DND-41 (cell line): ENCODE measurements at regions not wholly inside any gene's neighbourhood (a gene's known extent, or its start where the extent isn't known, plus 50 kb on each side); places are given as distances from the start of the nearest gene placed in this dataset.

Source experiments
- ATAC-seq: fragments of 200-7000 bp; cut with Tn5 transposase; 3 replicates; pipeline ENCODE4 v1.9.1; 2021; ENCODE audit warnings: low read depth; ENCODE audit not compliant: insufficient read depth
- DNase-seq: peaks from one replicate; pipeline ENCODE4 v3.0.0-alpha.2; 2020
- H2AFZ ChIP-seq: 2 replicates; pipeline ENCODE4 v1.6.0; 2012; ENCODE audit warnings: low read depth, low read length
- H3K27ac ChIP-seq: 2 replicates; pipeline ENCODE4 v1.5.1; 2012; ENCODE audit warnings: low read length, inconsistent platforms
- H3K27me3 ChIP-seq: fragments of 200-600 bp; sonication (generic); 2 replicates; pipeline ENCODE4 v1.6.0; 2012; ENCODE audit warnings: low read length, mild to moderate bottlenecking, inconsistent platforms; ENCODE audit not compliant: insufficient read depth, poor library complexity
- H3K36me3 ChIP-seq: 2 replicates; pipeline ENCODE4 v1.5.1; 2012; ENCODE audit warnings: low read length, inconsistent platforms; ENCODE audit not compliant: insufficient read depth
- H3K4me1 ChIP-seq: 2 replicates; pipeline ENCODE4 v1.5.1; 2012; ENCODE audit warnings: mild to moderate bottlenecking, low read length; ENCODE audit not compliant: insufficient read depth
- H3K4me2 ChIP-seq: 2 replicates; pipeline ENCODE4 v1.6.0; 2012; ENCODE audit warnings: mild to moderate bottlenecking, moderate library complexity, low read length, inconsistent platforms; ENCODE audit not compliant: insufficient read depth
- H3K4me3 ChIP-seq, 2 experiments: fragments of 200-600 bp in 1 of 2; shearing (Covaris generic) in 1 of 2; 2 replicates each; pipeline ENCODE4 v1.5.1; 2012 to 2016; ENCODE audit warnings: inconsistent platforms in 2 of 2, low read length in 2 of 2, mild to moderate bottlenecking in 2 of 2, low read depth in 1 of 2, moderate library complexity in 1 of 2
- H3K79me2 ChIP-seq: 2 replicates; pipeline ENCODE4 v1.6.0; 2012; ENCODE audit warnings: low read length, inconsistent platforms; ENCODE audit not compliant: insufficient read depth
- H3K9ac ChIP-seq: 2 replicates; pipeline ENCODE4 v1.6.0; 2012; ENCODE audit warnings: low read depth, mild to moderate bottlenecking, inconsistent platforms, low read length, moderate library complexity
- H3K9me3 ChIP-seq: 2 replicates; pipeline ENCODE4 v1.5.1; 2012; ENCODE audit warnings: low read length, moderate library complexity, mild to moderate bottlenecking, inconsistent platforms; ENCODE audit not compliant: insufficient read depth, severe bottlenecking
- H4K20me1 ChIP-seq: 2 replicates; pipeline ENCODE4 v1.6.0; 2012; ENCODE audit warnings: low read length; ENCODE audit not compliant: insufficient read depth
- CTCF ChIP-seq: IDR thresholded peaks from 2 replicates; pipeline ENCODE4 v1.5.1; 2012; ENCODE audit warnings: borderline replicate concordance, low read length, moderate library complexity, mild to moderate bottlenecking; ENCODE audit not compliant: poor library complexity, severe bottlenecking; ENCODE audit errors: extremely low read depth
- EZH2 ChIP-seq: IDR thresholded peaks from 3 replicates; pipeline ENCODE4 v1.6.1; 2012; ENCODE audit warnings: borderline replicate concordance, low read depth, mild to moderate bottlenecking, moderate library complexity, low read length, inconsistent platforms; ENCODE audit not compliant: severe bottlenecking

- Histone ChIP-seq H3K36me3 (no peaks in the 10 kb centered on the region), H3K9me3 (no peaks in the 10 kb centered on the region), H4K20me1 (no peaks in the 10 kb centered on the region), H3K9ac (no peak overlapping the region), H2AFZ (no peak overlapping the region), H3K4me3 (no peak overlapping the region), H3K79me2 (no peaks in the 10 kb centered on the region), H3K27me3 (no peaks in the 10 kb centered on the region), H3K4me1 (no peaks in the 10 kb centered on the region), H3K27ac (no peak overlapping the region), H3K4me2 (no peak overlapping the region)
- TF ChIP-seq CTCF (no peak), EZH2 (no peak)
- ATAC-seq (no peak), DNase-seq (no peak)
These were observed 222.6 kb upstream of the SMIM31 start for GRCh38 chr4:164531336-164531735.

- H3K79me2 ChIP-seq: no peaks in the 10 kb centered on the region
- no peaks in the 10 kb centered on the region for H3K27me3 ChIP-seq
- H3K9ac ChIP-seq: no peak overlapping the region
- no peak overlapping the region for H3K27ac ChIP-seq
- H2AFZ ChIP-seq: no peak overlapping the region
- TF ChIP-seq EZH2 (no peak), CTCF (no peak)
- H4K20me1 ChIP-seq: no peaks in the 10 kb centered on the region
- H3K4me3 ChIP-seq: no peak overlapping the region
- H3K36me3 ChIP-seq: no peaks in the 10 kb centered on the region
- H3K9me3 ChIP-seq: peaks cover 8% of the 10 kb centered on the region
- no peaks in the 10 kb centered on the region for H3K4me1 ChIP-seq
- no peak overlapping the region for H3K4me2 ChIP-seq
- no peak for ATAC-seq
- no peak for DNase-seq
These were observed 217.1 kb upstream of the SMIM31 start for GRCh38 chr4:164536814-164537213.

GRCh38 chr4:164538097-164538496 is 215.8 kb upstream of the SMIM31 start:
- ATAC-seq (no peak), DNase-seq (no peak)
- H3K79me2 ChIP-seq: no peaks in the 10 kb centered on the region
- no peak overlapping the region for H3K27ac ChIP-seq
- H3K4me1 ChIP-seq: no peaks in the 10 kb centered on the region
- H3K36me3 ChIP-seq: no peaks in the 10 kb centered on the region
- no peak overlapping the region for H3K4me3 ChIP-seq
- no peaks in the 10 kb centered on the region for H3K27me3 ChIP-seq
- peaks cover 8% of the 10 kb centered on the region for H3K9me3 ChIP-seq
- TF ChIP-seq EZH2 (no peak), CTCF (no peak)
- no peak overlapping the region for H3K4me2 ChIP-seq
- no peak overlapping the region for H3K9ac ChIP-seq
- H4K20me1 ChIP-seq: no peaks in the 10 kb centered on the region
- H2AFZ ChIP-seq: no peak overlapping the region

GRCh38 chr4:164540987-164541386 is 212.9 kb upstream of the SMIM31 start:
- TF ChIP-seq CTCF (no peak), EZH2 (no peak)

More at GRCh38 chr4:164540987-164541386, 212.9 kb upstream of the SMIM31 start:
- Histone ChIP-seq H2AFZ (no peak overlapping the region), H3K9ac (no peak overlapping the region), H4K20me1 (no peaks in the 10 kb centered on the region), H3K79me2 (no peaks in the 10 kb centered on the region), H3K4me3 (no peak overlapping the region), H3K4me2 (no peak overlapping the region), H3K27me3 (no peaks in the 10 kb centered on the region), H3K27ac (no peak overlapping the region), H3K36me3 (no peaks in the 10 kb centered on the region), H3K9me3 (peaks cover 8% of the 10 kb centered on the region), H3K4me1 (no peaks in the 10 kb centered on the region)
- no peak for DNase-seq
- no peak for ATAC-seq
